Liver (tissue), 8 donors: ENCODE measurements at regions not wholly inside any gene's neighbourhood (a gene's known extent, or its start where the extent isn't known, plus 50 kb on each side); places are given as distances from the start of the nearest gene placed in this dataset.

ENCODE experiments used
- DNase-seq: peaks from one replicate; pipeline ENCODE4 v3.0.0-alpha.2; 2017; ENCODE audit warnings: low spot score
- H3K27ac ChIP-seq, 2 donors: one replicate each; pipeline ENCODE4 v1.7.0; 2013; ENCODE audit warnings: inconsistent platforms in 2 of 2, low read length in 2 of 2, control low read depth in 1 of 2, low read depth in 1 of 2, mild to moderate bottlenecking in 1 of 2
- H3K27me3 ChIP-seq, 4 donors: one replicate each; pipeline versions ENCODE4 v1.6.1 to v1.7.0; 2013; ENCODE audit warnings: low read length in 3 of 4, inconsistent platforms in 1 of 4, mild to moderate bottlenecking in 1 of 4, moderate library complexity in 1 of 4; ENCODE audit not compliant: control insufficient read depth in 4 of 4, insufficient read depth in 4 of 4
- H3K36me3 ChIP-seq, 4 donors: one replicate each; pipeline versions ENCODE4 v1.6.1 to v1.7.0; 2013; ENCODE audit warnings: low read length in 3 of 4, mild to moderate bottlenecking in 3 of 4, low read depth in 1 of 4, moderate library complexity in 1 of 4; ENCODE audit not compliant: control insufficient read depth in 4 of 4, insufficient read depth in 3 of 4
- H3K4me1 ChIP-seq, 4 donors: one replicate each; pipeline versions ENCODE4 v1.6.1 to v1.7.0; 2013; ENCODE audit warnings: low read length in 3 of 4, mild to moderate bottlenecking in 3 of 4, moderate library complexity in 1 of 4; ENCODE audit not compliant: control insufficient read depth in 4 of 4, insufficient read depth in 4 of 4
- H3K4me3 ChIP-seq, 3 donors: one replicate each; pipeline versions ENCODE4 v1.6.1 to v1.7.0; 2013; ENCODE audit warnings: low read length in 3 of 3, control low read depth in 1 of 3, low read depth in 1 of 3, mild to moderate bottlenecking in 1 of 3
- H3K9ac ChIP-seq, 2 donors: one replicate each; pipeline ENCODE4 v1.7.0; 2013; ENCODE audit warnings: low read length in 2 of 2, mild to moderate bottlenecking in 2 of 2, moderate library complexity in 2 of 2, control low read depth in 1 of 2, low read depth in 1 of 2
- H3K9me3 ChIP-seq, 4 donors: one replicate each; pipeline versions ENCODE4 v1.6.1 to v1.7.0; 2013; ENCODE audit warnings: low read length in 3 of 4; ENCODE audit not compliant: control insufficient read depth in 4 of 4
- EGR1 ChIP-seq, 2 donors: IDR thresholded peaks; 2 replicates each; pipeline ENCODE4 v1.6.1; 2016 to 2018; ENCODE audit warnings: antibody characterized with exemption in 2 of 2, low read depth in 2 of 2
- FOXA1 ChIP-seq: IDR thresholded peaks from 2 replicates; pipeline ENCODE4 v1.6.1; 2016; ENCODE audit warnings: antibody characterized with exemption
- FOXA2 ChIP-seq: IDR thresholded peaks from 2 replicates; pipeline ENCODE4 v1.6.1; 2016; ENCODE audit warnings: antibody characterized with exemption
- GABPA ChIP-seq, 2 donors: IDR thresholded peaks in 1 of 2; conservative IDR thresholded peaks in 1 of 2; 2 replicates each; pipeline ENCODE4 v1.6.1; 2016; ENCODE audit warnings: antibody characterized with exemption in 2 of 2, mild to moderate bottlenecking in 1 of 2, moderate library complexity in 1 of 2
- HNF4A ChIP-seq, 2 donors: conservative IDR thresholded peaks; 2 replicates each; pipeline ENCODE4 v1.6.1; 2016; ENCODE audit warnings: antibody characterized with exemption in 2 of 2, mild to moderate bottlenecking in 2 of 2
- HNF4G ChIP-seq: IDR thresholded peaks from 2 replicates; pipeline ENCODE4 v1.6.1; 2016; ENCODE audit warnings: antibody characterized with exemption
- JUND ChIP-seq, 2 donors: IDR thresholded peaks; 2 replicates each; pipeline ENCODE4 v1.6.1; 2016; ENCODE audit warnings: antibody characterized with exemption in 2 of 2
- MAX ChIP-seq: IDR thresholded peaks from 2 replicates; pipeline ENCODE4 v1.6.1; 2016; ENCODE audit warnings: antibody characterized with exemption
- NR2F2 ChIP-seq: IDR thresholded peaks from 2 replicates; pipeline ENCODE4 v1.6.1; 2016; ENCODE audit warnings: antibody characterized with exemption
- RAD21 ChIP-seq, 2 donors: IDR thresholded peaks; 2 replicates each; pipeline ENCODE4 v1.6.1; 2016; ENCODE audit warnings: antibody characterized with exemption in 2 of 2, mild to moderate bottlenecking in 2 of 2
- RXRA ChIP-seq, 2 donors: IDR thresholded peaks; 2 replicates each; pipeline ENCODE4 v1.6.1; 2017 to 2018; ENCODE audit warnings: antibody characterized with exemption in 2 of 2, mild to moderate bottlenecking in 1 of 2
- SP1 ChIP-seq: IDR thresholded peaks from 2 replicates; pipeline ENCODE4 v1.6.1; 2018; ENCODE audit warnings: antibody characterized with exemption, mild to moderate bottlenecking
- TAF1 ChIP-seq: conservative IDR thresholded peaks from 2 replicates; pipeline ENCODE4 v1.6.1; 2016; ENCODE audit warnings: antibody characterized with exemption, mild to moderate bottlenecking
- YY1 ChIP-seq: IDR thresholded peaks from 2 replicates; pipeline ENCODE4 v1.6.1; 2016; ENCODE audit warnings: antibody characterized with exemption, mild to moderate bottlenecking
- WGBS: extraction: QIAGEN DNeasy Blood & Tissue Kit; methylation state at CpG from one replicate; pipeline ENCODE4 v1.1.7; 2013; 5-methylcytosine and 5-hydroxymethylcytosine counted together
- TF ChIP-seq, protein P1 (sequence below): IDR thresholded peaks from 2 replicates; pipeline ENCODE4 v1.6.1; 2016; ENCODE audit warnings: antibody characterized with exemption
- TF ChIP-seq, protein P2 (sequence below): IDR thresholded peaks from 2 replicates; pipeline ENCODE4 v1.6.1; 2016; ENCODE audit warnings: antibody characterized with exemption, mild to moderate bottlenecking
- TF ChIP-seq, protein P3 (sequence below): IDR thresholded peaks from 2 replicates; pipeline ENCODE4 v1.6.1; 2016; ENCODE audit warnings: antibody characterized with exemption
- TF ChIP-seq, protein P4 (sequence below): fragments of 150-350 bp; IDR thresholded peaks from 2 replicates; pipeline ENCODE4 v1.5.1; 2017; ENCODE audit warnings: improper control_type of control experiment, low read depth, low read length; ENCODE audit not compliant: missing input control
- donor health status: healthy.
- donor health status: healthy.
- donor health status: healthy.
- donor health status: healthy.
- donor health status: healthy.

GRCh38 chr11:24093375-24093774 lies 403.5 kb upstream of the LUZP2 start:
- Histone ChIP-seq H3K9me3 (no peaks in the 10 kb centered on the region), H3K36me3 (no peaks in the 10 kb centered on the region), H3K9ac (no peak overlapping the region), H3K27me3 (no peaks in the 10 kb centered on the region), H3K4me3 (no peak overlapping the region), H3K4me1 (no peaks in the 10 kb centered on the region), H3K27ac (no peak overlapping the region)
- TF ChIP-seq RAD21 (IDR thresholded peaks at IDR 0.05) (no peak), SP1 (no peak), HNF4A (conservative IDR thresholded peaks at IDR 0.05) (no peak), TAF1 (no peak), YY1 (no peak), RXRA (IDR thresholded peaks at IDR 0.05) (no peak)
- TF ChIP-seq, protein P1, sequence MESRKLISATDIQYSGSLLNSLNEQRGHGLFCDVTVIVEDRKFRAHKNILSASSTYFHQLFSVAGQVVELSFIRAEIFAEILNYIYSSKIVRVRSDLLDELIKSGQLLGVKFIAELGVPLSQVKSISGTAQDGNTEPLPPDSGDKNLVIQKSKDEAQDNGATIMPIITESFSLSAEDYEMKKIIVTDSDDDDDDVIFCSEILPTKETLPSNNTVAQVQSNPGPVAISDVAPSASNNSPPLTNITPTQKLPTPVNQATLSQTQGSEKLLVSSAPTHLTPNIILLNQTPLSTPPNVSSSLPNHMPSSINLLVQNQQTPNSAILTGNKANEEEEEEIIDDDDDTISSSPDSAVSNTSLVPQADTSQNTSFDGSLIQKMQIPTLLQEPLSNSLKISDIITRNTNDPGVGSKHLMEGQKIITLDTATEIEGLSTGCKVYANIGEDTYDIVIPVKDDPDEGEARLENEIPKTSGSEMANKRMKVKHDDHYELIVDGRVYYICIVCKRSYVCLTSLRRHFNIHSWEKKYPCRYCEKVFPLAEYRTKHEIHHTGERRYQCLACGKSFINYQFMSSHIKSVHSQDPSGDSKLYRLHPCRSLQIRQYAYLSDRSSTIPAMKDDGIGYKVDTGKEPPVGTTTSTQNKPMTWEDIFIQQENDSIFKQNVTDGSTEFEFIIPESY: no peak
- 62% methylated on average over 2 of the region's 2 CpGs for WGBS
- DNase-seq: no peak

DNA sequence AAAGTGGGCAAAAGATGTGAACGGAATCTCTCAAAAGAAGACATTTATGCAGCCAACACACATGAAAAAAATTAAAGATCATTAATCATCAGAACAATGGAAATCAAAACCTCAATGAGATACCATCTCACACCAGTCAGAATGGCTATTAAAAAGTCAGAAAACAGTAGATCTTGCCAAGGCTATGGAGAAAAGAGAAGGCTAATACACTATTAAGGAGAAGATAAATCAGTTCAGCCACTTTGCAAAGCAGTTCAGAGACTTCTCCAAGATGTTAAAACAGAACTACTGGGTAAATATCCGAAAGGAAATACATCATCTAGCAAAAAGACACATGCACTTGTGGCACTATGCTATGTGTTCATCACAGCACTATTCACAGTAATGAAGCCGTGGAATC lies 388.2 kb upstream of the LUZP2 start:
- TF ChIP-seq GABPA (IDR thresholded peaks at IDR 0.05 in 1 of 2, conservative IDR thresholded peaks at IDR 0.05 in 1 of 2) (no peak), FOXA1 (no peak), FOXA2 (no peak), JUND (IDR thresholded peaks at IDR 0.05) (no peak), NR2F2 (no peak), TAF1 (no peak), EGR1 (IDR thresholded peaks at IDR 0.05; ENCODE audit: low read depth in 2 of 2) (no peak), RXRA (IDR thresholded peaks at IDR 0.05) (no peak), MAX (no peak), HNF4G (no peak), RAD21 (IDR thresholded peaks at IDR 0.05) (no peak), SP1 (no peak), YY1 (no peak), HNF4A (conservative IDR thresholded peaks at IDR 0.05) (no peak)
- TF ChIP-seq, protein P2, sequence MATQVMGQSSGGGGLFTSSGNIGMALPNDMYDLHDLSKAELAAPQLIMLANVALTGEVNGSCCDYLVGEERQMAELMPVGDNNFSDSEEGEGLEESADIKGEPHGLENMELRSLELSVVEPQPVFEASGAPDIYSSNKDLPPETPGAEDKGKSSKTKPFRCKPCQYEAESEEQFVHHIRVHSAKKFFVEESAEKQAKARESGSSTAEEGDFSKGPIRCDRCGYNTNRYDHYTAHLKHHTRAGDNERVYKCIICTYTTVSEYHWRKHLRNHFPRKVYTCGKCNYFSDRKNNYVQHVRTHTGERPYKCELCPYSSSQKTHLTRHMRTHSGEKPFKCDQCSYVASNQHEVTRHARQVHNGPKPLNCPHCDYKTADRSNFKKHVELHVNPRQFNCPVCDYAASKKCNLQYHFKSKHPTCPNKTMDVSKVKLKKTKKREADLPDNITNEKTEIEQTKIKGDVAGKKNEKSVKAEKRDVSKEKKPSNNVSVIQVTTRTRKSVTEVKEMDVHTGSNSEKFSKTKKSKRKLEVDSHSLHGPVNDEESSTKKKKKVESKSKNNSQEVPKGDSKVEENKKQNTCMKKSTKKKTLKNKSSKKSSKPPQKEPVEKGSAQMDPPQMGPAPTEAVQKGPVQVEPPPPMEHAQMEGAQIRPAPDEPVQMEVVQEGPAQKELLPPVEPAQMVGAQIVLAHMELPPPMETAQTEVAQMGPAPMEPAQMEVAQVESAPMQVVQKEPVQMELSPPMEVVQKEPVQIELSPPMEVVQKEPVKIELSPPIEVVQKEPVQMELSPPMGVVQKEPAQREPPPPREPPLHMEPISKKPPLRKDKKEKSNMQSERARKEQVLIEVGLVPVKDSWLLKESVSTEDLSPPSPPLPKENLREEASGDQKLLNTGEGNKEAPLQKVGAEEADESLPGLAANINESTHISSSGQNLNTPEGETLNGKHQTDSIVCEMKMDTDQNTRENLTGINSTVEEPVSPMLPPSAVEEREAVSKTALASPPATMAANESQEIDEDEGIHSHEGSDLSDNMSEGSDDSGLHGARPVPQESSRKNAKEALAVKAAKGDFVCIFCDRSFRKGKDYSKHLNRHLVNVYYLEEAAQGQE: no peak
- TF ChIP-seq, protein P1: no peak
- TF ChIP-seq, protein P3, sequence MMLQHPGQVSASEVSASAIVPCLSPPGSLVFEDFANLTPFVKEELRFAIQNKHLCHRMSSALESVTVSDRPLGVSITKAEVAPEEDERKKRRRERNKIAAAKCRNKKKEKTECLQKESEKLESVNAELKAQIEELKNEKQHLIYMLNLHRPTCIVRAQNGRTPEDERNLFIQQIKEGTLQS: no peak
- TF ChIP-seq, protein P4, sequence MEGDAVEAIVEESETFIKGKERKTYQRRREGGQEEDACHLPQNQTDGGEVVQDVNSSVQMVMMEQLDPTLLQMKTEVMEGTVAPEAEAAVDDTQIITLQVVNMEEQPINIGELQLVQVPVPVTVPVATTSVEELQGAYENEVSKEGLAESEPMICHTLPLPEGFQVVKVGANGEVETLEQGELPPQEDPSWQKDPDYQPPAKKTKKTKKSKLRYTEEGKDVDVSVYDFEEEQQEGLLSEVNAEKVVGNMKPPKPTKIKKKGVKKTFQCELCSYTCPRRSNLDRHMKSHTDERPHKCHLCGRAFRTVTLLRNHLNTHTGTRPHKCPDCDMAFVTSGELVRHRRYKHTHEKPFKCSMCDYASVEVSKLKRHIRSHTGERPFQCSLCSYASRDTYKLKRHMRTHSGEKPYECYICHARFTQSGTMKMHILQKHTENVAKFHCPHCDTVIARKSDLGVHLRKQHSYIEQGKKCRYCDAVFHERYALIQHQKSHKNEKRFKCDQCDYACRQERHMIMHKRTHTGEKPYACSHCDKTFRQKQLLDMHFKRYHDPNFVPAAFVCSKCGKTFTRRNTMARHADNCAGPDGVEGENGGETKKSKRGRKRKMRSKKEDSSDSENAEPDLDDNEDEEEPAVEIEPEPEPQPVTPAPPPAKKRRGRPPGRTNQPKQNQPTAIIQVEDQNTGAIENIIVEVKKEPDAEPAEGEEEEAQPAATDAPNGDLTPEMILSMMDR: no peak
- H3K4me1 ChIP-seq: no peaks in the 10 kb centered on the region
- H3K27me3 ChIP-seq: no peaks in the 10 kb centered on the region
- WGBS: 73% methylated on average over 3 of the region's 3 CpGs
- H3K36me3 ChIP-seq: no peaks in the 10 kb centered on the region
- no peak overlapping the region for H3K4me3 ChIP-seq
- no peak for DNase-seq
- H3K27ac ChIP-seq: no peak overlapping the region
- no peak overlapping the region for H3K9ac ChIP-seq
- H3K9me3 ChIP-seq: peaks cover 2 to 6% (median 3%) of the 10 kb centered on the region in 4 donors
